ENCODE measurements at regions not wholly inside any gene's neighbourhood (a gene's known extent, or its start where the extent isn't known, plus 50 kb on each side); places are given as distances from the start of the nearest gene placed in this dataset.

- TF ChIP-seq POLR2A (IDR thresholded peaks at IDR 0.05) = no peak
- TF ChIP-seq CTCF (IDR thresholded peaks at IDR 0.05) = no peak
Observed at GRCh38 chrX:56503941-56504673, 59.3 kb upstream of the UBQLN2 start.
